H1 (cell line): ENCODE measurements at regions not wholly inside any gene's neighbourhood (a gene's known extent, or its start where the extent isn't known, plus 50 kb on each side); places are given as distances from the start of the nearest gene placed in this dataset.

Experiments
- BACH1 ChIP-seq: IDR thresholded peaks from 2 replicates; pipeline ENCODE4 v1.6.1; 2012; ENCODE audit warnings: low read length, improper control_type of control experiment
- CBX5 ChIP-seq: fragments of 300-800, 300-1000 bp; sonication (generic); IDR thresholded peaks from 2 replicates; pipeline ENCODE4 v1.7.1; 2016; ENCODE audit warnings: antibody characterized with exemption, low read length, low read depth
- CHD7 ChIP-seq: fragments of 300-600 bp; sonication (generic); IDR thresholded peaks from 2 replicates; pipeline ENCODE4 v1.7.1; 2012; ENCODE audit warnings: low read length, moderate library complexity, mild to moderate bottlenecking, inconsistent platforms; ENCODE audit not compliant: insufficient replicate concordance
- CTBP2 ChIP-seq: IDR thresholded peaks from 2 replicates; pipeline ENCODE4 v1.7.0; 2011; ENCODE audit warnings: borderline replicate concordance, mild to moderate bottlenecking, moderate library complexity, mixed read lengths, low read length; ENCODE audit not compliant: insufficient read depth, insufficient read length
- EGR1 ChIP-seq: IDR thresholded peaks from 2 replicates; pipeline ENCODE4 v1.6.1; 2011; ENCODE audit warnings: low read depth, low read length, borderline replicate concordance
- FOSL1 ChIP-seq: IDR thresholded peaks from 2 replicates; pipeline ENCODE4 v1.6.1; 2011; ENCODE audit warnings: mild to moderate bottlenecking, low read depth, low read length, moderate library complexity; ENCODE audit not compliant: insufficient read depth
- NRF1 ChIP-seq: IDR thresholded peaks from 2 replicates; pipeline ENCODE4 v1.6.1; 2011; ENCODE audit warnings: mild to moderate bottlenecking, low read depth, low read length, improper control_type of control experiment
- PHF8 ChIP-seq: fragments of 200-600 bp; sonication (generic); conservative IDR thresholded peaks from 2 replicates; pipeline ENCODE4 v1.7.1; 2012; ENCODE audit warnings: low read depth, mild to moderate bottlenecking, inconsistent platforms, low read length, moderate library complexity
- POU5F1 ChIP-seq: IDR thresholded peaks from 2 replicates; pipeline ENCODE4 v1.6.1; 2011; ENCODE audit warnings: low read depth, mild to moderate bottlenecking, low read length, moderate library complexity
- TAF1 ChIP-seq: IDR thresholded peaks from 2 replicates; pipeline ENCODE4 v1.6.1; 2011; ENCODE audit warnings: mild to moderate bottlenecking, low read depth, low read length
- TAF7 ChIP-seq: optimal IDR thresholded peaks from 2 replicates; pipeline ENCODE3; 2011; ENCODE audit warnings: low read depth, mild to moderate bottlenecking, inconsistent platforms, low read length, moderate library complexity, borderline replicate concordance
- USF2 ChIP-seq: IDR thresholded peaks from 2 replicates; pipeline ENCODE4 v1.6.1; 2011; ENCODE audit warnings: low read length, improper control_type of control experiment

GRCh38 chr9:135288054-135288453 is 191.5 kb upstream of the PPP1R26 start (continued):
- TF ChIP-seq CHD7 (no peak), PHF8 (no peak), FOSL1 (no peak), NRF1 (no peak), CTBP2 (no peak), EGR1 (no peak), BACH1 (no peak), TAF7 (no peak), POU5F1 (no peak), CBX5 (no peak), TAF1 (no peak), USF2 (no peak)
